PC-3 (cell line): ENCODE measurements at regions not wholly inside any gene's neighbourhood (a gene's known extent, or its start where the extent isn't known, plus 50 kb on each side); places are given as distances from the start of the nearest gene placed in this dataset.

Experiments
- ATAC-seq: fragments of 200-7000 bp; cut with Tn5 transposase; 2 replicates; pipeline ENCODE4 v1.9.1; 2020; ENCODE audit warnings: mild to moderate bottlenecking, moderate library complexity
- BruUV-seq: library from RNA; stranded (reverse); fragments of 400-500 nt; replicated peaks from 2 replicates; lab custom pipeline; 2021; lab: Mats Ljungman, UMichigan
- CTCF ChIA-PET: fragments of 300-600 bp; sonication (Branson Sonifier 250); formaldehyde crosslinking; loops from one replicate; lab custom pipeline; 2022; ENCODE audit warnings: antibody characterized with exemption; lab: Charles Lee
- POLR2A ChIA-PET: fragments of 300-600 bp; sonication (Branson Sonifier 250); formaldehyde crosslinking; loops from one replicate; lab custom pipeline; 2022; ENCODE audit warnings: antibody characterized with exemption; ENCODE audit not compliant: unreplicated experiment; lab: Charles Lee
- DNase-seq: peaks from one replicate; pipeline ENCODE4 v3.0.0-alpha.2; 2015
- H2AFZ ChIP-seq: fragments of 300-600 bp; sonication (generic); 2 replicates; pipeline ENCODE4 v1.6.0; 2016; ENCODE audit warnings: antibody characterized with exemption, low read length
- H3F3A ChIP-seq: fragments of 300-600 bp; sonication (generic); one replicate; pipeline ENCODE4 v1.6.0; 2017; ENCODE audit warnings: antibody characterized with exemption, low read length, control low read depth, mild to moderate bottlenecking; ENCODE audit not compliant: unreplicated experiment
- H3K27ac ChIP-seq: fragments of 300-600 bp; sonication (generic); 2 replicates; pipeline ENCODE4 v1.5.1; 2016; ENCODE audit warnings: mild to moderate bottlenecking, low read length
- H3K27me3 ChIP-seq: fragments of 300-600 bp; sonication (generic); 2 replicates; pipeline ENCODE4 v1.6.1; 2016; ENCODE audit warnings: low read length, mixed read lengths
- H3K36me3 ChIP-seq: fragments of 300-600 bp; sonication (generic); 2 replicates; pipeline ENCODE4 v1.6.1; 2016; ENCODE audit warnings: low read depth, mixed run types, low read length, mixed read lengths
- H3K4me1 ChIP-seq: fragments of 300-600 bp; sonication (generic); 2 replicates; pipeline ENCODE4 v1.5.1; 2016; ENCODE audit warnings: low read length; ENCODE audit not compliant: insufficient read depth
- H3K4me2 ChIP-seq: fragments of 300-600 bp; sonication (generic); 2 replicates; pipeline ENCODE4 v1.6.0; 2016; ENCODE audit warnings: low read length
- H3K4me3 ChIP-seq: fragments of 300-600 bp; sonication (generic); 2 replicates; pipeline ENCODE4 v1.5.1; 2016; ENCODE audit warnings: mild to moderate bottlenecking, low read length, mixed read lengths
- H3K79me2 ChIP-seq: fragments of 300-600 bp; sonication (generic); 2 replicates; pipeline ENCODE4 v1.6.1; 2017; ENCODE audit warnings: low read length, mixed read lengths
- H3K9ac ChIP-seq: fragments of 300-600 bp; sonication (generic); 2 replicates; pipeline ENCODE4 v1.6.0; 2016; ENCODE audit warnings: mild to moderate bottlenecking, low read length
- H3K9me2 ChIP-seq: fragments of 300-600 bp; sonication (generic); replicated peaks from 2 replicates; pipeline ENCODE4 v1.6.1; 2016; ENCODE audit warnings: mixed run types, low read length, mixed read lengths
- H3K9me3 ChIP-seq: fragments of 300-600 bp; sonication (generic); 2 replicates; pipeline ENCODE4 v1.6.1; 2016; ENCODE audit warnings: low read length, mixed read lengths
- H4K20me1 ChIP-seq: fragments of 300-600 bp; sonication (generic); 2 replicates; pipeline ENCODE4 v1.6.1; 2016; ENCODE audit warnings: low read length, mixed read lengths
- CTCF ChIP-seq: fragments of 300-600 bp; sonication (generic); conservative IDR thresholded peaks from 2 replicates; pipeline ENCODE4 v1.5.1; 2017; ENCODE audit warnings: antibody characterized with exemption, low read depth, mild to moderate bottlenecking, low read length
- EZH2 ChIP-seq: fragments of 300-600 bp; sonication (generic); IDR thresholded peaks from one replicate; pipeline ENCODE4 v1.6.1; 2017; ENCODE audit warnings: antibody characterized with exemption, mild to moderate bottlenecking, low read length; ENCODE audit not compliant: unreplicated experiment
- EZH2phosphoT487 ChIP-seq: fragments of 300-600 bp; sonication (generic); IDR thresholded peaks from 2 replicates; pipeline ENCODE4 v1.6.1; 2018; ENCODE audit warnings: mild to moderate bottlenecking, antibody characterized with exemption, low read length, borderline replicate concordance
- intact Hi-C: fragments of 100-400 bp; cut with micrococcal nuclease; formaldehyde crosslinking; loops from 2 replicates; pipeline ENCODE4 v1.9.0; 2023

GRCh38 chr1:4408380-4408779 lies 246.0 kb upstream of the AJAP1 start:
- ChIA-PET CTCF (no interaction called here), POLR2A (no interaction called here)
- Histone ChIP-seq H2AFZ (no peak overlapping the region), H3K9me3 (0 out of 2 replicates have a peak, but pooled peaks cover 6% of the 10 kb centered on the region), H3K9ac (no peak overlapping the region), H3K27ac (no peak overlapping the region), H3F3A (no peaks in the 10 kb centered on the region), H3K9me2 (no peaks in the 10 kb centered on the region), H3K36me3 (no peaks in the 10 kb centered on the region), H3K4me1 (no peaks in the 10 kb centered on the region), H3K79me2 (no peaks in the 10 kb centered on the region), H3K4me3 (no peak overlapping the region), H4K20me1 (no peaks in the 10 kb centered on the region), H3K27me3 (no peaks in the 10 kb centered on the region), H3K4me2 (no peak overlapping the region)
- no peak for TF ChIP-seq EZH2
- TF ChIP-seq CTCF: no peak
- TF ChIP-seq EZH2phosphoT487: no peak
- intact Hi-C loops: no loop called here
- DNase-seq: no peak
- ATAC-seq: no peak
- BruUV-seq: no TSS peak

- no peaks in the 10 kb centered on the region for H3K79me2 ChIP-seq
- H4K20me1 ChIP-seq: no peaks in the 10 kb centered on the region
- intact Hi-C loops: no loop called here
- no peaks in the 10 kb centered on the region for H3K9me3 ChIP-seq
- no peaks in the 10 kb centered on the region for H3K9me2 ChIP-seq
- H3K4me1 ChIP-seq: no peaks in the 10 kb centered on the region
- no TSS peak for BruUV-seq
- H3K4me2 ChIP-seq: no peak overlapping the region
- ChIA-PET POLR2A (no interaction called here), CTCF (no interaction called here)
- no peaks in the 10 kb centered on the region for H3K36me3 ChIP-seq
- no peak overlapping the region for H3K27ac ChIP-seq
- TF ChIP-seq EZH2 (no peak), CTCF (no peak), EZH2phosphoT487 (no peak)
- H3K4me3 ChIP-seq: no peak overlapping the region
- H3K27me3 ChIP-seq: no peaks in the 10 kb centered on the region
- no peak overlapping the region for H2AFZ ChIP-seq
- ATAC-seq: no peak
- H3K9ac ChIP-seq: no peak overlapping the region
- no peaks in the 10 kb centered on the region for H3F3A ChIP-seq
- DNase-seq: no peak
These were observed 242.5 kb upstream of the AJAP1 start for GRCh38 chr1:4411862-4412261.

- H3K27ac ChIP-seq: no peak overlapping the region
- no peak overlapping the region for H3K4me3 ChIP-seq
- peaks cover 8% of the 10 kb centered on the region; the same call in 1 of the 2 replicates for H3K9me3 ChIP-seq
- H3K9ac ChIP-seq: no peak overlapping the region
- DNase-seq (no peak), ATAC-seq (no peak)
- intact Hi-C loops: no loop called here
- no peaks in the 10 kb centered on the region for H3K36me3 ChIP-seq
- ChIA-PET POLR2A (no interaction called here), CTCF (no interaction called here)
- H4K20me1 ChIP-seq: no peaks in the 10 kb centered on the region
- no peaks in the 10 kb centered on the region for H3K9me2 ChIP-seq
- no TSS peak for BruUV-seq
- no peak overlapping the region for H2AFZ ChIP-seq
- no peaks in the 10 kb centered on the region for H3K79me2 ChIP-seq
- TF ChIP-seq CTCF (no peak), EZH2phosphoT487 (no peak), EZH2 (no peak)
- no peaks in the 10 kb centered on the region for H3K27me3 ChIP-seq
- H3F3A ChIP-seq: no peaks in the 10 kb centered on the region
- no peak overlapping the region for H3K4me2 ChIP-seq
- no peaks in the 10 kb centered on the region for H3K4me1 ChIP-seq
These were observed 238.9 kb upstream of the AJAP1 start for GRCh38 chr1:4415476-4415875.
